ENCODE measurements at regions not wholly inside any gene's neighbourhood (a gene's known extent, or its start where the extent isn't known, plus 50 kb on each side); places are given as distances from the start of the nearest gene placed in this dataset.

DNA sequence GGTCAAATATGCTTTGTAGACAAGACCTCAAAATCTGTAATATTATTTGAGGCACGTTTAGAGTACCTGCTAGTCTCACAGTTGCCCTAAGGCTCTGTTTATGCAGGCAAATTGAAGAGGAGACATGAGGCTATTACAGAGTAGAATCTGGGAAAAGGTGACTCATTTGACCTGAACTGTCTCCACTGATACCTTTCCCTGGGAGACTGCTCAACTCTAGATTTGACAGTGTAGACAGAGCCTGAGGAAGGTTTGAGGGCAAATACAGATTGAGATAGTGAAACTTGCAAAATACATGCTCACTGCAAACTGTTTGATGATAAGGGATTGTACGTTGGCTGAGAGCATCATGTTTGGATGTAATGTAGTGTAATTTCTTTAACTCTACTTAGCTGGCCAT lies 1266.6 kb upstream of the CDH8 start:
- no peak for DNase-seq

DNA sequence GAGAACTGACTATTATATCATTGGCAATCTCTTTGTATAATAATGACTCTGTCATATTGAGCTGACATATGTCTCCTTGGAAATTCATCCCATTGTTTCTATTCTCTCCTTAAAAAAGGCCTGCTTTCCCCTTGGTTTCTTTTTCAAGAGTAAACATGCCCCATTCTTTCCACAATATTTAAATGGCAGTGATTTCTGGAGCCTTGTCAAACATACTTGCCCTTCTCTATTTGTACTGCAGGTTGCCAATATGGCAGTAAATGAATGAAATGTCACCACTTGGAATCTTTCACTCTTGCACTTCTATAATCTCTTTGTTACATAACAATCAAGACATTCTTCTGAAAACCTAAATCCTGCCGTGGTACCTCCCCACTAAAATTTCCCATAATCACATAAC lies 1265.1 kb upstream of the CDH8 start:
- DNase-seq, result no peak

GRCh38 chr16:63298993-63299392 lies 1262.8 kb upstream of the CDH8 start:
- no peak for DNase-seq

DNA sequence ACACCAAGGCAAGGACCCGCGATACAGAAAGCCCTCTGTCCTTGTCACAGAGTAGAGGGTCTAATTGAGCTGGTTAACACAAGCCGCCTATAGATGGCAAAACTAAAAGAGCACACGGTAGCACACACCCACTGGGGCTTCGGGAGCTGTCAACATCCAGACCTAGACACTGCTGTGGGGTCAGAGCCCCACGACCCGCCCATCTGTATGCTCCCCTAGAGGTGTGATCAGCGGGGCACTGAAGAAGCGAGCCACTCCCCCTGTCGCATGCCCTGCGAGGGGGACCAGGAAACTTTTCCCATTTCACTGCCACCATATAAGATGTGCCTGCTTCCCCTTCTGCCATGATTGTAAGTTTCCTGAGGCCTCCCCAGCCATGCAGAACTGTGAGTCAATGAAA lies 1255.8 kb upstream of the CDH8 start:
- no peak for DNase-seq

DNA sequence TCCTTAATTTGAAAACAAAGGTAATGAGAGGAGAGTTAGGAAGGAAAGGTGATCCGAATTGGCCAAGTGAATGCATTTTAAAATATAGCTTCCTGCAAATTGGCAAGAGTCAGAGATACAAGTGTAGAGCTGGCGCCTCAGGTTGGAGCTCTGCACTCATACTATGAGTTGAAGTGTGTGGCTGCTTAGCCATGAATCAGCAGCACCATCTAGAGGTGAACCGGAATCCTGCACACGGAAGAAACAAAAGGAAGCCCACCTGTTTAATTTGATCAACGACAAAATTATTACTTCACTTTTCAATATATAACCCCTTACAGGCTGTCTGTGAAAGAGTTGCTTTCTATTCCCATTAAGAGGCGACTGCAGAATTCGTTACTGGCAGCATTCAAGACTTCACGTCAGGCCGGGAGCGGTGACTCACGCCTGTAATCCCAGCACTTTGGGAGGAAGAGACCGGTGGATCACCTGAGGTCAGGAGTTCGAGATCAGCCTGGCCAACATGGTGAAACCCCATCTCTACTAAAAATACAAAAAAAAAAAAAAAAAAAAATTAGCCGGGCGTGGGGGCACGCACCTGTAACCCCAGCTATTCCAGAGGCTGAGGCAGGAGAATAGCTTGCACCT lies 1253.7 kb upstream of the CDH8 start:
- DNase-seq, result no peak

DNA sequence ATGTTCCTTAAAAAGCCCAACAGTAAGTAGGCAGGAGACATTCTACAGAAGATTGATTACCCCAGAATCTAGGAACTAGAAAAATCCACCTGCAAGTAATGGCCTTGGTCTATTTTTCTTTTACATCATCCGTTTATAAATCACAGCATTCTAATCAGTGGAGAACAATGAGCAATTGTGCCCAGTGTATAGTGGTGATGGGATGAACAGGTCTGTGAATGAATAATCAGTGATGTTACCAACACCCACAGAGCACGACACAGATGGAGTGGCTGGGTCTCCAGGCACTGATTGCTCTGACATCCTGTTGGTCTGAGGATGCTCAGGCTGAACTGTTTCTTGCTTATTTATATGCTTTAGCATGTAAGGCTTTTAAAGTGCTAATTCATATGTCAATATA lies 1251.2 kb upstream of the CDH8 start:
- DNase-seq, result no peak

GRCh38 chr16:63283721-63284120 lies 1247.5 kb upstream of the CDH8 start:
- DNase-seq, result no peak

DNA sequence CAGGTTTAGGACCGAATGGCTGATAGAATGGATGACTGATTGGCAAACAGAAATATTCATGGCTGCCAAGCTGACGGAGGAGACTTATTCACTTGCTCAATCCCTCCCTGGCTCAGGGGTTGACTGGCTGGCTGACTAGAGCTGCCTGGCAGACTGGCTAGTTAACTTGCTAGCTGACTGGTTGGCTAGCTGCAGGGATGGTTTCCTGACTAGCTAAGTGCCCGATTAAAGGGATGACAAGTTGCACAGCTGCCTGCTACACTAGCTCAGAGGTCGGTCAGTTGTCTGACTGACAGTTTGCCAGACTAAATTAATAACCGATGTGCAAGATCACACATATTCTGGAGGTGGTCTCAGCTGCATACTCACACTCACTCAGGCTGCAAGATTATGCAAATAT lies 1208.4 kb upstream of the CDH8 start:
- no peak for DNase-seq

GRCh38 chr16:63241497-63242028 lies 1205.3 kb upstream of the CDH8 start:
- DNase-seq, result no peak

GRCh38 chr16:63239065-63239570 lies 1202.9 kb upstream of the CDH8 start:
- DNase-seq, result no peak

- DNase-seq, result no peak
These were observed 1194.3 kb upstream of the CDH8 start for GRCh38 chr16:63230421-63231040.

GRCh38 chr16:63228259-63228658 lies 1192.0 kb upstream of the CDH8 start:
- DNase-seq, result peak; percentile 1

DNA sequence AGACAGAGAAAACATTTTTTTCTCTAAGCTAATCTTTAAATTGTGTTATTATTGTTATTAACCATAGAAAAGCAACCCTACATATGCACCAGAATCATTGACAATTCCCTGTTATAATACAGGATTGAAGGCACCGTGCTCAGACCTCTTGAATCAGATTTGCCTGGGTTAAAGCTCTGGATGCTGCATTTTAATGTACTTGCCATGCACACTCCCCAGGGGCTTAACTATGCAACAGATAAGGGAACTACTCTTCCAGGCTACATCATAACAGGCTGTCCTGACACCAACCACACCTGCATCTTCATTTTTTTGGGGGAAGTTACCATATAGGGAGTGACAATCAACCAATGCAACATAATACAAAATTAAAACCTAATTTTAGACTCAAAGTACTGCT lies 1187.6 kb upstream of the CDH8 start:
- no peak for DNase-seq

DNA sequence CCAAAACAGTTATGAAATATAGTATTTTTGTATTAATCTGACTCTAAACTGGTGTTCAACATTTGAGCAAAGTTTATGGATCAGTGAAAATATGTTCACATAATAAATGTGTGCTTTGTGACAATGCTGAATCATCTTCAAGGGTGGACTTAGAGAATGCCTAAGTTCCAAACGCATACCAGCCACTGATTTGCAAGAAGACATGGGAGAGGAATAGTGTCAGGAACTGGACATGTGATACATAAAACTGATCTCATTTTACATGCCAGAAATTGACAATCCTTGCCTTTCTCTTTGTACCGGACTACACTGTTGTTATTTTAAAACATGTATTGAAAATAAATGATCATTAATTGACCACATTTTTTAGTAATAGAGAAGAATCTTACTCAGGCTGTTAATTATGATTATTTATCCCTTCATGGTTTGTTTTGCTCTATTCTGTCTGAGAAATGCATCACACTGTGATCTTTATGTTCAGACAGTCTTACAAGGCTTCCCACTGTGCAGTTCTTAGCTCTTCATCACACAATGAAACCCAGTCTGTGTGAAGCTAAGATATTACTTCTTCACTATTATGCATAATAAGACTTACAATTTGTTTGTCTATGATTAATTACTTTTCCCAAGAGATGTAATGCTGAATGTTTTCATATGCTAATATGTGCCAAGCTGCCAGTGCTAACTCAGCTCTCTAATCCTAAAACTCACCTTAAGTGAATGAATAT lies 1180.6 kb upstream of the CDH8 start:
- no peak for DNase-seq

- DNase-seq, result no peak
These were observed 1165.6 kb upstream of the CDH8 start for GRCh38 chr16:63201851-63202250.

GRCh38 chr16:63200940-63201339 lies 1164.7 kb upstream of the CDH8 start:
- DNase-seq, result no peak

DNA sequence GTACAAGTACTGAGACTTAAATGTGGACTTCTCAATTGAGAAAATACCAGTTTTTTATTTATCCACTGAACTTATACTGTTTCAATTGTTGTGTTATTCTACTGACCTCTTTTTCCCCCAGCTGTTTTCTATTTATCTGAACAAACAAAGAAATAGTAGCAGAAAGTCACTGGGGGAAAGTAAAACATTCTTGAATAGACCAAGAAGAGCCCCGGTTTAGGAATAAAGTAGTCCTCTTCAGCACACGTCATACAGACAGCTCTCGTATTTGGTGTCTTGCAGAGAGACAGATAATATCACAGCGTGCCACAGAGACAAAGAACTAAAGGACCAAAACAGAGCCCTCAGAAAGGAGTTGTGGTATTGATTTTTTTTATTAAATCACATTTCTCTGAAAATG lies 1159.1 kb upstream of the CDH8 start:
- DNase-seq, result no peak

DNA sequence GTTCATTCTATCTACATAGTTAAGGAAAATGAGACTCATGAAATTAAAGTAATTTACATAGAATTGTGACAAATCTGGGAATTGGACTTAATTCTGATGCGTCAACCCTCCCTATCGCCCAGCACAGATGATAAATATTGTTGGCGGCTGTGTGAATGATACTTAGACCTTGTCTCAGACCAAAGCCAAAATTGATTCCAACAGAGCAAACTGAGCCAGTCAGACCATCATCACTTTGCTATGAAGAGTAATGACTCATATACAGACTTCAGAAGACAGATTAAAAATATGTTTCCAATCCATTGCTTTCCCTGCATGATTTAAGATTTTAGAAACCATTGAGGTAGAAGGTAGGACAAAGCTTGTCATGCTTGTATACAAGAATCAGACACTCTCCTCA lies 1156.7 kb upstream of the CDH8 start:
- DNase-seq, result no peak

GRCh38 chr16:63188086-63188771 lies 1152.0 kb upstream of the CDH8 start:
- DNase-seq, result no peak

DNA sequence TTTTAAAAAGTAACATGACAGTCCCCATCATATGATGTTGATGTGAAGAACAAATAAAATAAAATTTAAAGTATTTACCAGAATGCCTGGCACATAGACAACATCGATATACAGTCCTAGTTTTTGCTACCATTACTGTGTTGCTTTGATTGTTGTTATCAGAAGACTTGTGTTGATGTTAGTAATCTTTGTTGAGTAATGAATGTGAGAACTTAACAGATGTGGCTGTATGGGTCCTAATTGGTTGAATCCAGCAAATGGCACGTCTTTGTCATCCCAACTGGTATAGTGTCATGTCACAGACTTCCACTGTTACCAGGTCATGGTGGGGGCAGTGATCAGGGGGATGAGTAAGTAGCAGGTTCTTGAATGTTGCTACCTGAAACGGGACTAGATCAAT lies 1151.4 kb upstream of the CDH8 start:
- DNase-seq, result no peak

DNA sequence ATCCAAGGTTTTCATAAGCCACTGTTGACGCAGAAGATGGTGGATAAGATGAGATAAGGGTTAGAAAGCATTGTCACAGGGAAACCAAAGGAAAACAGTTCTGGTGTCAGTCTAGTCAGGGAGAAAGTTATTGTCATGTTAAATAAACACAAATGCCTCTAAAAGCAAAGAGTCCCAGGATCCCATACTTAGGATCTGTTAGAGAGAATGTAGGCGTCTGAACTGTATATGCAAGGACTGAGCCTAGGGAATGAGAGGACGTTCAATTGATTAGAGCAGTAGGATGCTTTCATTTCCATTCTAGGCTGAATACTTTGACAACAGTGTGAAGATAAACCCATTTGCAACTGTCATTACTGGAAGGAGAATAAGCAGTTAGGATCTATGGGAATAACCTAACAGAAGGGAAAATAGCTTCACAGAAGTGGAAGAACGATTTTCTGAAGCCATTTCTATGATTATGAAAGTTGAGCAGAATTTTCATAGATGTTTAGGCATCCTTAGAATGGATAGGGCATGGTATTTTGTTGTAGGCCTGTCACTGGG lies 1149.1 kb upstream of the CDH8 start:
- no peak for DNase-seq

- no peak for DNase-seq
These were observed 1147.5 kb upstream of the CDH8 start for GRCh38 chr16:63183743-63184142.

DNA sequence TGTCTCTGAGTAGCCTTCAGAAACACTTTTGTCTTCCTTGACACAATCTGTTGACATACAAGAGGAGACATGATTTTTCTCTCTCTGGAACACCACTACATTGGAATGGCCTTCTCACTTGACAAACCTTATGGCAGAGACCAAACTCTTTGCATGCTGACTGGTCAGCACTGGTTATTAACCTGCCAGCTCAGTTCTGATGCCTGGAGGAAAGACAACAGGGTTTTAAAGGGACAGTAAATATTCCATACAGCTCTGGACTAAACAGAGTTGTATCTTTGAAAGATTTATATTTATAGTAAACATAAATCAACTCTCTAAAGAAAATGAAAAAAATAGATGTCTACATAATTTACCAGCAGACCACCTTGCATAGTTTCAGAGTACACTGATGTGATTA lies 1139.1 kb upstream of the CDH8 start:
- DNase-seq, result no peak

All from MV-4-11 (cell line).